DMS53 treated with DMSO at 0.1 percent for 48 hours (cell line): ENCODE measurements at regions not wholly inside any gene's neighbourhood (a gene's known extent, or its start where the extent isn't known, plus 50 kb on each side); places are given as distances from the start of the nearest gene placed in this dataset.

ENCODE experiments used
- DNase-seq: peaks from one replicate; lab custom pipeline; 2025; ENCODE audit not compliant: unreplicated experiment; lab: John Stamatoyannopoulos, UW

- no peak for DNase-seq
Measured at GRCh38 chr3:18641916-18642315, 216.8 kb upstream of the SATB1 start.

GRCh38 chr3:18635215-18635614, 210.1 kb upstream of the SATB1 start:
- DNase-seq = no peak

GRCh38 chr3:18634461-18634860, 209.3 kb upstream of the SATB1 start:
- DNase-seq = no peak

GRCh38 chr3:18633002-18633401, 207.9 kb upstream of the SATB1 start:
- no peak for DNase-seq

GRCh38 chr3:18630295-18630694, 205.2 kb upstream of the SATB1 start:
- no peak for DNase-seq

GRCh38 chr3:18625085-18625484, 199.9 kb upstream of the SATB1 start:
- no peak for DNase-seq

GRCh38 chr3:18623220-18623619, 198.1 kb upstream of the SATB1 start:
- no peak for DNase-seq

- no peak for DNase-seq
Measured at GRCh38 chr3:18618723-18619122, 193.6 kb upstream of the SATB1 start.

- no peak for DNase-seq
Measured at GRCh38 chr3:18611991-18612390, 186.9 kb upstream of the SATB1 start.

- DNase-seq = no peak
Measured at GRCh38 chr3:18609187-18609586, 184.0 kb upstream of the SATB1 start.

GRCh38 chr3:18597919-18598318, 172.8 kb upstream of the SATB1 start:
- no peak for DNase-seq

GRCh38 chr3:18593231-18593630, 168.1 kb upstream of the SATB1 start:
- DNase-seq = no peak

GRCh38 chr3:18591120-18591519, 166.0 kb upstream of the SATB1 start:
- DNase-seq = no peak

- peak; percentile 39 for DNase-seq
Measured at GRCh38 chr3:18586076-18586475, 160.9 kb upstream of the SATB1 start.

GRCh38 chr3:18585004-18585968, 160.1 kb upstream of the SATB1 start:
- DNase-seq = no peak

- no peak for DNase-seq
Measured at GRCh38 chr3:18580268-18580667, 155.1 kb upstream of the SATB1 start.

GRCh38 chr3:18579661-18580060, 154.5 kb upstream of the SATB1 start:
- no peak for DNase-seq

GRCh38 chr3:18575573-18575972, 150.4 kb upstream of the SATB1 start:
- no peak for DNase-seq

GRCh38 chr3:18572809-18573208, 147.7 kb upstream of the SATB1 start:
- no peak for DNase-seq

GRCh38 chr3:18567293-18567692, 142.2 kb upstream of the SATB1 start:
- DNase-seq = no peak

- peak; percentile 8 for DNase-seq
Measured at GRCh38 chr3:18562364-18563154, 137.4 kb upstream of the SATB1 start.

GRCh38 chr3:18559331-18559842, 134.2 kb upstream of the SATB1 start:
- peak; percentile 56 for DNase-seq
